CD14-positive monocyte (primary cell): ENCODE measurements at regions not wholly inside any gene's neighbourhood (a gene's known extent, or its start where the extent isn't known, plus 50 kb on each side); places are given as distances from the start of the nearest gene placed in this dataset.

Source experiments
- DNase-seq, 3 donors: peaks; one replicate each; pipeline ENCODE4 v3.0.0-alpha.2; 2011 to 2022
- H2AFZ ChIP-seq: 2 replicates; pipeline ENCODE4 v1.6.0; 2012; ENCODE audit warnings: mild to moderate bottlenecking, low read depth, low read length, inconsistent platforms; ENCODE audit not compliant: insufficient read depth, poor library complexity, severe bottlenecking
- H3K27ac ChIP-seq, 2 donors: 1 replicate in 1 of 2; 2 replicates in 1 of 2; pipeline ENCODE4 v1.5.1; 2012 to 2013; ENCODE audit warnings: low read length in 2 of 2, control low read depth in 1 of 2, inconsistent platforms in 1 of 2, low read depth in 1 of 2, mild to moderate bottlenecking in 1 of 2
- H3K27me3 ChIP-seq, 2 donors: one replicate each; pipeline versions ENCODE4 v1.6.0 to v1.6.1; 2011 to 2013; ENCODE audit warnings: low read length in 2 of 2; ENCODE audit not compliant: control insufficient read depth in 2 of 2, insufficient read depth in 2 of 2
- H3K36me3 ChIP-seq, 2 donors: replicated peaks in 1 of 2; 1 replicate in 1 of 2; 2 replicates in 1 of 2; pipeline versions ENCODE4 v1.5.1 to v1.6.1; 2012 to 2013; ENCODE audit warnings: low read length in 2 of 2, control low read depth in 1 of 2, inconsistent platforms in 1 of 2, mild to moderate bottlenecking in 1 of 2; ENCODE audit not compliant: insufficient read depth in 2 of 2, control insufficient read depth in 1 of 2
- H3K4me1 ChIP-seq, 2 donors: 1 replicate in 1 of 2; 2 replicates in 1 of 2; pipeline versions ENCODE4 v1.5.1 to v1.6.1; 2012 to 2013; ENCODE audit warnings: low read length in 2 of 2, control low read depth in 1 of 2, inconsistent platforms in 1 of 2, mild to moderate bottlenecking in 1 of 2, moderate library complexity in 1 of 2; ENCODE audit not compliant: insufficient read depth in 2 of 2, control insufficient read depth in 1 of 2
- H3K4me2 ChIP-seq: replicated peaks from 2 replicates; pipeline ENCODE3; 2012; ENCODE audit warnings: low read length, moderate library complexity, mild to moderate bottlenecking; ENCODE audit not compliant: poor library complexity, severe bottlenecking; ENCODE audit errors: extremely low read depth
- H3K4me3 ChIP-seq, 3 experiments: fragments of 200-600 bp in 1 of 3; sonication (generic) in 1 of 3; replicated peaks in 1 of 3; 1 replicate in 2 of 3; 2 replicates in 1 of 3; pipeline ENCODE4 v1.5.1; 2011 to 2013; ENCODE audit warnings: low read length in 3 of 3, mild to moderate bottlenecking in 3 of 3, control low read depth in 2 of 3, low read depth in 2 of 3, inconsistent platforms in 1 of 3, moderate library complexity in 1 of 3
- H3K79me2 ChIP-seq: 2 replicates; pipeline ENCODE4 v1.6.0; 2012; ENCODE audit warnings: mild to moderate bottlenecking, control low read depth, inconsistent platforms, low read length, moderate library complexity; ENCODE audit not compliant: insufficient read depth
- H3K9ac ChIP-seq: 2 replicates; pipeline ENCODE4 v1.6.0; 2017; ENCODE audit warnings: low read length, mild to moderate bottlenecking; ENCODE audit not compliant: insufficient read depth, poor library complexity, severe bottlenecking
- H3K9me3 ChIP-seq, 2 donors: replicated peaks in 1 of 2; 1 replicate in 1 of 2; 2 replicates in 1 of 2; pipeline versions ENCODE4 v1.5.1 to v1.6.1; 2012 to 2013; ENCODE audit warnings: low read length in 2 of 2, control low read depth in 1 of 2; ENCODE audit not compliant: control insufficient read depth in 1 of 2, insufficient read depth in 1 of 2
- H4K20me1 ChIP-seq: 2 replicates; pipeline ENCODE4 v1.6.0; 2012; ENCODE audit warnings: mild to moderate bottlenecking, low read length, control low read depth, moderate library complexity; ENCODE audit not compliant: insufficient read depth
- H3K27ac Mint-ChIP-seq, 7 donors: one replicate each; pipeline ENCODE4 v1.8.0; 2020; ENCODE audit warnings: mild to moderate bottlenecking in 7 of 7, mixed read lengths in 7 of 7, moderate library complexity in 6 of 7, inconsistent platforms in 2 of 7
- H3K27me3 Mint-ChIP-seq, 3 donors: one replicate each; pipeline ENCODE4 v1.8.0; 2021 to 2022; ENCODE audit warnings: low read depth in 3 of 3, mild to moderate bottlenecking in 3 of 3, mixed read lengths in 3 of 3, moderate library complexity in 3 of 3, inconsistent platforms in 1 of 3
- H3K36me3 Mint-ChIP-seq, 2 donors: one replicate each; pipeline ENCODE4 v1.8.0; 2020; ENCODE audit warnings: mixed read lengths in 2 of 2, inconsistent platforms in 1 of 2, mild to moderate bottlenecking in 1 of 2
- H3K4me1 Mint-ChIP-seq: one replicate; pipeline ENCODE4 v1.8.0; 2020; ENCODE audit warnings: mild to moderate bottlenecking, mixed read lengths
- H3K4me3 Mint-ChIP-seq, 2 donors: one replicate each; pipeline ENCODE4 v1.8.0; 2020; ENCODE audit warnings: mild to moderate bottlenecking in 2 of 2, mixed read lengths in 2 of 2, moderate library complexity in 1 of 2
- H3K9me3 Mint-ChIP-seq, 7 donors: one replicate each; pipeline ENCODE4 v1.8.0; 2020 to 2022; ENCODE audit warnings: mixed read lengths in 7 of 7, mild to moderate bottlenecking in 6 of 7, moderate library complexity in 6 of 7, inconsistent platforms in 2 of 7
- CTCF ChIP-seq: fragments of 200-600 bp; IDR thresholded peaks from one replicate; pipeline ENCODE4 v1.8.0; 2022; ENCODE audit warnings: antibody characterized with exemption, mild to moderate bottlenecking
- WGBS: methylation state at CpG from one replicate; pipeline ENCODE4 v1.1.5; 2013; ENCODE audit warnings: missing lambda C conversion rate; ENCODE audit not compliant: insufficient coverage; 5-methylcytosine and 5-hydroxymethylcytosine counted together
- intact Hi-C, 2 donors: fragments of 100-400 bp; cut with micrococcal nuclease; formaldehyde crosslinking; loops; one replicate each; pipeline versions ENCODE4 v1.15.0 to v1.15.1; 2023

- no peak overlapping the region for H3K4me3 Mint-ChIP-seq
- intact Hi-C loops = no loop called here
- DNase-seq = no peak
- H3K27me3 Mint-ChIP-seq = no peaks in the 10 kb centered on the region
- H3K36me3 ChIP-seq = no peaks in the 10 kb centered on the region
- no peaks in the 10 kb centered on the region for H3K9me3 ChIP-seq
- no peak overlapping the region for H3K4me3 ChIP-seq
- no peak overlapping the region for H3K4me2 ChIP-seq
- no peaks in the 10 kb centered on the region for H3K4me1 ChIP-seq
- H3K27ac ChIP-seq = no peak overlapping the region
- no peak overlapping the region for H2AFZ ChIP-seq
- no peaks in the 10 kb centered on the region for H3K79me2 ChIP-seq
- H3K27ac Mint-ChIP-seq = no peak overlapping the region
- WGBS = no CpG with 5 or more reads among the region's 3 CpGs
- no peaks in the 10 kb centered on the region for H3K27me3 ChIP-seq
- no peaks in the 10 kb centered on the region for H3K36me3 Mint-ChIP-seq
- no peak overlapping the region for H3K9ac ChIP-seq
- TF ChIP-seq CTCF = no peak
- H3K4me1 Mint-ChIP-seq = no peaks in the 10 kb centered on the region
- no peaks in the 10 kb centered on the region for H4K20me1 ChIP-seq
- H3K9me3 Mint-ChIP-seq = peaks cover 0 to 3% (median 2%) of the 10 kb centered on the region in 7 donors
These were observed 295.1 kb upstream of the RND3 start for GRCh38 chr2:150782613-150783012.

- Histone ChIP-seq H3K4me1 (no peaks in the 10 kb centered on the region), H3K4me3 (no peak overlapping the region), H3K36me3 (no peaks in the 10 kb centered on the region), H3K4me2 (no peak overlapping the region), H3K9ac (no peak overlapping the region), H2AFZ (no peak overlapping the region), H4K20me1 (no peaks in the 10 kb centered on the region), H3K9me3 (no peaks in the 10 kb centered on the region), H3K79me2 (no peaks in the 10 kb centered on the region), H3K27ac (no peak overlapping the region), H3K27me3 (no peaks in the 10 kb centered on the region)
- intact Hi-C loops = no loop called here
- no peak for TF ChIP-seq CTCF
- no peak for DNase-seq
- H3K27me3 Mint-ChIP-seq = no peaks in the 10 kb centered on the region
- H3K4me1 Mint-ChIP-seq = no peaks in the 10 kb centered on the region
- H3K36me3 Mint-ChIP-seq = no peaks in the 10 kb centered on the region
- 62% methylated on average over 4 of the region's 7 CpGs for WGBS
- no peak overlapping the region for H3K27ac Mint-ChIP-seq
- no peak overlapping the region for H3K4me3 Mint-ChIP-seq
- H3K9me3 Mint-ChIP-seq = peaks cover 0 to 3% (median 1%) of the 10 kb centered on the region in 7 donors
These were observed 293.7 kb upstream of the RND3 start for GRCh38 chr2:150781142-150781541.
